Smooth muscle cell (in vitro differentiated cells): ENCODE measurements at regions not wholly inside any gene's neighbourhood (a gene's known extent, or its start where the extent isn't known, plus 50 kb on each side); places are given as distances from the start of the nearest gene placed in this dataset.

Source experiments
- DNase-seq: peaks from one replicate; lab custom pipeline; 2025; ENCODE audit not compliant: unreplicated experiment; lab: John Stamatoyannopoulos, UW
- H2AFZ ChIP-seq: fragments of 200-600 bp; sonication (generic); 2 replicates; pipeline ENCODE4 v1.6.0; 2016; ENCODE audit warnings: antibody characterized with exemption, low read depth, mild to moderate bottlenecking
- H3F3A ChIP-seq: fragments of 200-600 bp; sonication (generic); 2 replicates; pipeline ENCODE4 v1.6.0; 2017; ENCODE audit warnings: antibody characterized with exemption, low read depth
- H3K27ac ChIP-seq: fragments of 200-600 bp; sonication (generic); 2 replicates; pipeline ENCODE4 v1.5.1; 2016; ENCODE audit warnings: low read depth, mild to moderate bottlenecking
- H3K27me3 ChIP-seq: fragments of 200-600 bp; sonication (generic); 2 replicates; pipeline ENCODE4 v1.6.1; 2016; ENCODE audit warnings: low read depth, mild to moderate bottlenecking
- H3K36me3 ChIP-seq: fragments of 200-600 bp; sonication (generic); 2 replicates; pipeline ENCODE4 v1.5.1; 2016; ENCODE audit warnings: low read depth
- H3K4me1 ChIP-seq: fragments of 200-600 bp; sonication (generic); 2 replicates; pipeline ENCODE4 v1.5.1; 2016; ENCODE audit warnings: low read depth
- H3K4me2 ChIP-seq: fragments of 200-600 bp; sonication (generic); 2 replicates; pipeline ENCODE4 v1.6.0; 2016; ENCODE audit warnings: mild to moderate bottlenecking
- H3K4me3 ChIP-seq: fragments of 200-600 bp; sonication (generic); 2 replicates; pipeline ENCODE4 v1.5.1; 2016; ENCODE audit warnings: mild to moderate bottlenecking
- H3K79me2 ChIP-seq: fragments of 200-600 bp; sonication (generic); 2 replicates; pipeline ENCODE4 v1.6.0; 2016; ENCODE audit warnings: low read depth, mild to moderate bottlenecking
- H3K9ac ChIP-seq: fragments of 200-600 bp; sonication (generic); 2 replicates; pipeline ENCODE4 v1.6.0; 2016; ENCODE audit warnings: low read depth
- H3K9me3 ChIP-seq: fragments of 200-600 bp; sonication (generic); replicated peaks from 2 replicates; pipeline ENCODE4 v1.5.1; 2016; ENCODE audit warnings: low read depth
- H4K20me1 ChIP-seq: fragments of 200-600 bp; sonication (generic); 2 replicates; pipeline ENCODE4 v1.6.0; 2016; ENCODE audit warnings: low read depth
- CTCF ChIP-seq: fragments of 200-600 bp; sonication (generic); IDR thresholded peaks from 2 replicates; pipeline ENCODE4 v1.5.1; 2017; ENCODE audit warnings: borderline replicate concordance, mild to moderate bottlenecking, antibody characterized with exemption; ENCODE audit not compliant: insufficient read depth, poor library complexity, severe bottlenecking
- WGBS: methylation state at CpG from one replicate; pipeline ENCODE4 v1.1.7; 2016; ENCODE audit warnings: low lambda C conversion rate; 5-methylcytosine and 5-hydroxymethylcytosine counted together

- H3K9me3 ChIP-seq: no peaks in the 10 kb centered on the region
- TF ChIP-seq CTCF: no peak
These were observed 282.1 kb upstream of the TRIB2 start for GRCh38 chr2:12434630-12435098.

GRCh38 chr2:12435430-12436222 is 281.1 kb upstream of the TRIB2 start:
- no peak for TF ChIP-seq CTCF
- WGBS: 87% methylated on average over 9 of the region's 9 CpGs
- Histone ChIP-seq H3K9me3 (no peaks in the 10 kb centered on the region), H3K4me3 (no peak overlapping the region), H3K27ac (no peak overlapping the region), H3K9ac (no peak overlapping the region), H3K79me2 (no peaks in the 10 kb centered on the region), H3K36me3 (no peaks in the 10 kb centered on the region), H3K4me1 (peaks cover under 1% of the 10 kb centered on the region), H4K20me1 (no peaks in the 10 kb centered on the region), H3K4me2 (no peak overlapping the region), H3F3A (no peaks in the 10 kb centered on the region), H2AFZ (no peak overlapping the region), H3K27me3 (no peaks in the 10 kb centered on the region)
- no peak for DNase-seq

More at GRCh38 chr2:12434630-12435098, 282.1 kb upstream of the TRIB2 start:
- Histone ChIP-seq H3K4me3 (no peak overlapping the region), H3K4me1 (peaks cover 3% of the 10 kb centered on the region), H3F3A (no peaks in the 10 kb centered on the region), H3K36me3 (no peaks in the 10 kb centered on the region), H4K20me1 (no peaks in the 10 kb centered on the region), H3K79me2 (no peaks in the 10 kb centered on the region), H3K4me2 (no peak overlapping the region), H3K27me3 (no peaks in the 10 kb centered on the region), H2AFZ (no peak overlapping the region), H3K27ac (no peak overlapping the region), H3K9ac (no peak overlapping the region)
- 73% methylated on average over 9 of the region's 9 CpGs for WGBS
- no peak for DNase-seq

- H4K20me1 ChIP-seq: no peaks in the 10 kb centered on the region
- TF ChIP-seq CTCF: no peak
- 52% methylated on average over 6 of the region's 6 CpGs for WGBS
These were observed 280.3 kb upstream of the TRIB2 start for GRCh38 chr2:12436483-12436882.

GRCh38 chr2:12436935-12437561 is 279.7 kb upstream of the TRIB2 start:
- Histone ChIP-seq H4K20me1 (no peaks in the 10 kb centered on the region), H3K4me2 (peak overlapping the region; percentile 39), H3K36me3 (no peaks in the 10 kb centered on the region), H3K4me3 (no peak overlapping the region), H3K9ac (no peak overlapping the region), H2AFZ (no peak overlapping the region), H3K9me3 (no peaks in the 10 kb centered on the region), H3K4me1 (peaks cover 6% of the 10 kb centered on the region), H3F3A (peaks cover 5% of the 10 kb centered on the region), H3K27me3 (no peaks in the 10 kb centered on the region), H3K79me2 (no peaks in the 10 kb centered on the region), H3K27ac (no peak overlapping the region)
- no peak for TF ChIP-seq CTCF
- WGBS: 76% methylated on average over 5 of the region's 5 CpGs
- no peak for DNase-seq

More at GRCh38 chr2:12436483-12436882, 280.3 kb upstream of the TRIB2 start:
- H3K4me1 ChIP-seq: peaks cover 6% of the 10 kb centered on the region
- no peaks in the 10 kb centered on the region for H3K27me3 ChIP-seq
- no peak overlapping the region for H3K4me3 ChIP-seq
- no peaks in the 10 kb centered on the region for H3K79me2 ChIP-seq
- peak overlapping the region; percentile 39 for H3K4me2 ChIP-seq
- H3K27ac ChIP-seq: no peak overlapping the region
- no peaks in the 10 kb centered on the region for H3K9me3 ChIP-seq
- no peak overlapping the region for H2AFZ ChIP-seq
- H3K36me3 ChIP-seq: no peaks in the 10 kb centered on the region
- no peak for DNase-seq
- H3F3A ChIP-seq: no peaks in the 10 kb centered on the region
- H3K9ac ChIP-seq: no peak overlapping the region
